ENCODE measurements at regions not wholly inside any gene's neighbourhood (a gene's known extent, or its start where the extent isn't known, plus 50 kb on each side); places are given as distances from the start of the nearest gene placed in this dataset.

- H3K36me3 Mint-ChIP-seq (ENCODE audit: low read depth) = no peaks in the 10 kb centered on the region
- intact Hi-C loops (cut with micrococcal nuclease) = no loop called here
- H3K4me3 Mint-ChIP-seq = no peak overlapping the region
- no peaks in the 10 kb centered on the region for H3K9me3 Mint-ChIP-seq
- H3K27me3 Mint-ChIP-seq = no peaks in the 10 kb centered on the region
- no peak overlapping the region for H3K27ac Mint-ChIP-seq
- H3K4me1 Mint-ChIP-seq = no peaks in the 10 kb centered on the region
- DNase-seq = no peak
Measured at GRCh38 chr5:117859176-117859575, 1129.2 kb downstream of the DTWD2 start.

- Mint-ChIP-seq H3K27me3 (no peaks in the 10 kb centered on the region), H3K4me3 (no peak overlapping the region), H3K9me3 (no peaks in the 10 kb centered on the region), H3K4me1 (no peaks in the 10 kb centered on the region), H3K27ac (no peak overlapping the region), H3K36me3 (ENCODE audit: low read depth) (no peaks in the 10 kb centered on the region)
- no peak for DNase-seq
- intact Hi-C loops (cut with micrococcal nuclease) = no loop called here
Measured at GRCh38 chr5:117856713-117857112, 1131.6 kb downstream of the DTWD2 start.

DNA sequence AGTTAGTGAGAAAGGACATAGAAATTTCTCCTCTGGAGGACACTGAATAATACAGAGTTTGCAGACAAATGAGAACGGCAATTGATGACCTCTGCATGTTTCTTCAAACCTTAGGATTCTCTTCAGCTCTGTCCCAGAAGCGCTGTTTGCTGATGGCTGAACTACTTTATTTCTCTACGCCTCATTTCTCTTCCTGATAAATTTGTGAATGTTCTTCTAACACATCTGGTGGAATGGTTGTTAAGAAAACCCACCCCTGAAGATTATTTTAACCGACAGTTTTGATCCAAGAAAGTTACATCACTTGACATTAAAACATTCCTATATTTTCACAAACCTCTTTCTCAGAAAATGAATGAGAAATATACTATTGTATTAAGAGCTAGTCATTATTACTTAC lies 1150.6 kb downstream of the DTWD2 start:
- intact Hi-C loops (cut with micrococcal nuclease) = no loop called here
- Mint-ChIP-seq H3K4me3 (no peak overlapping the region), H3K27ac (no peak overlapping the region), H3K36me3 (ENCODE audit: low read depth) (no peaks in the 10 kb centered on the region), H3K9me3 (no peaks in the 10 kb centered on the region), H3K4me1 (no peaks in the 10 kb centered on the region), H3K27me3 (no peaks in the 10 kb centered on the region)
- DNase-seq = no peak

DNA sequence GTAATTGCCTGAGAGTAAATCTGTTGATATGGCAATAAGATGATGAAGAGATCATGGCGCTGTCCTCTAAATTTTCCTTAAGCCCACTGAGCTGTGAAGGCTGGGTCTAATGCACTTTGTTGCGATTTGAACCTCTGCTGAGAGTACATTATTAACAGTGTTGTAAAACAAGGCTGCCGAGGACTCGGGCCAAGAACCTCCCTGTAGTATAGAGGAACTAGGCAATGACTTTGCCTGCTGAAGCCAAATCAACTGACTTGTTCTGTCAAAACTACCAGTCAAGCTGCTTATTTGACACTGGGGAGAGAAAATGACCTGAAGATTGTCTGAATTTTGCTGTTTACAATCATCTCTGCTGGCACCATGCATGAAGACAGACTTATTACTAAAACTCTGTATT lies 1154.7 kb downstream of the DTWD2 start:
- H3K36me3 Mint-ChIP-seq (ENCODE audit: low read depth) = no peaks in the 10 kb centered on the region
- no peaks in the 10 kb centered on the region for H3K9me3 Mint-ChIP-seq
- intact Hi-C loops (cut with micrococcal nuclease) = no loop called here

GRCh38 chr5:117829646-117830045 lies 1158.7 kb downstream of the DTWD2 start:
- Mint-ChIP-seq H3K36me3 (ENCODE audit: low read depth) (no peaks in the 10 kb centered on the region), H3K27me3 (no peaks in the 10 kb centered on the region), H3K9me3 (no peaks in the 10 kb centered on the region), H3K4me3 (no peak overlapping the region), H3K27ac (no peak overlapping the region), H3K4me1 (no peaks in the 10 kb centered on the region)
- no peak for DNase-seq
- intact Hi-C loops (cut with micrococcal nuclease) = no loop called here

More for the DNA sequence above, 1154.7 kb downstream of the DTWD2 start:
- Mint-ChIP-seq H3K4me1 (no peaks in the 10 kb centered on the region), H3K27ac (no peak overlapping the region), H3K4me3 (no peak overlapping the region), H3K27me3 (no peaks in the 10 kb centered on the region)
- no peak for DNase-seq

DNA sequence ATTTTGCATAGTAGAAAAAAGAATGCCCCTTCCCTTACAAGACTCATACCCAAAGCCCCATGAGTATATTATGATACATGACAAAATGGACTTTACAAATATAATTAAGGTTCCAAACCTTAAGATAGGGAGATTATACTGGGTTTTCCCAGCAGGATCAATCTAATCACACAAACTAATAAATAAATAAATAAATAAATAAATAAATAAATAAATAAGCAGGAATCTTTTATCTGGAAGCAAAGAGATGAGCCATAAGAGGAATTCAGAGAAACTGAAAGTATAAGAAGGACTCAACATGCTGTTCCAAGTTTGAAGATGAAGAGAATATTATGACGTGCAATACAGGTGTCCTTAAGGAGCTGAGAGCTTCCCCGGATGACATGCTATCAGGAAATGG lies 1174.5 kb downstream of the DTWD2 start:
- Mint-ChIP-seq H3K27me3 (no peaks in the 10 kb centered on the region), H3K4me3 (no peak overlapping the region), H3K4me1 (no peaks in the 10 kb centered on the region)

GRCh38 chr5:117812861-117813260 lies 1175.5 kb downstream of the DTWD2 start:
- no peak overlapping the region for H3K4me3 Mint-ChIP-seq
- no peaks in the 10 kb centered on the region for H3K4me1 Mint-ChIP-seq
- no peaks in the 10 kb centered on the region for H3K36me3 Mint-ChIP-seq (ENCODE audit: low read depth)
- H3K9me3 Mint-ChIP-seq = peaks cover 4% of the 10 kb centered on the region
- intact Hi-C loops (cut with micrococcal nuclease) = no loop called here
- no peak for DNase-seq
- H3K27me3 Mint-ChIP-seq = no peaks in the 10 kb centered on the region
- no peak overlapping the region for H3K27ac Mint-ChIP-seq

More for the DNA sequence above, 1174.5 kb downstream of the DTWD2 start:
- Mint-ChIP-seq H3K36me3 (ENCODE audit: low read depth) (no peaks in the 10 kb centered on the region), H3K9me3 (peaks cover 5% of the 10 kb centered on the region), H3K27ac (no peak overlapping the region)
- DNase-seq = no peak
- intact Hi-C loops (cut with micrococcal nuclease) = no loop called here

DNA sequence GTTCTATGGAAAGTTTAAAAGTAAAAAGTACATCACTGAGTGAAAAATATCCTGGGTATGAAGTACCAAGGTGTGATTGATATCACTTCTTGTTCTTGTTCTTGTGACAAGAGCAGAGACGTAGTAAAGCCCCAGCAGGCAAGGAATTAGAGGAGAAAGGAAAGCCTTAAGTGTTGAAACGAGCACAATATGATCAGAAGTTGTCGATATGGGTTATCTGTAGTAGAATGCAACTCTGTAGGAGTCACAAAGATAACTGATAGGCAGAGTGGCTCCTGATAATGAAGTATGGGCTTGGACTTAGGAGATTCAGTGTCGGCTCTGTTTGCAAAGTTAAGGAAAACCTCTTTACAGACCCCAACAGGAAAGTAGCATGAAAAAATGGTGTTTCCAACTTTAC lies 1179.1 kb downstream of the DTWD2 start:
- H3K36me3 Mint-ChIP-seq (ENCODE audit: low read depth) = no peaks in the 10 kb centered on the region
- intact Hi-C loops (cut with micrococcal nuclease) = no loop called here
- no peaks in the 10 kb centered on the region for H3K9me3 Mint-ChIP-seq
- H3K27ac Mint-ChIP-seq = no peak overlapping the region
- no peaks in the 10 kb centered on the region for H3K27me3 Mint-ChIP-seq
- no peaks in the 10 kb centered on the region for H3K4me1 Mint-ChIP-seq
- H3K4me3 Mint-ChIP-seq = no peak overlapping the region
- DNase-seq = no peak

GRCh38 chr5:117805058-117805457 lies 1183.3 kb downstream of the DTWD2 start:
- no peaks in the 10 kb centered on the region for H3K36me3 Mint-ChIP-seq (ENCODE audit: low read depth)
- intact Hi-C loops (cut with micrococcal nuclease) = no loop called here
- H3K4me1 Mint-ChIP-seq = no peaks in the 10 kb centered on the region
- DNase-seq = no peak
- H3K27ac Mint-ChIP-seq = no peak overlapping the region
- H3K4me3 Mint-ChIP-seq = no peak overlapping the region
- peaks cover 3% of the 10 kb centered on the region for H3K9me3 Mint-ChIP-seq
- no peaks in the 10 kb centered on the region for H3K27me3 Mint-ChIP-seq

- no peaks in the 10 kb centered on the region for H3K27me3 Mint-ChIP-seq
- H3K4me1 Mint-ChIP-seq = no peaks in the 10 kb centered on the region
- peaks cover 3% of the 10 kb centered on the region for H3K9me3 Mint-ChIP-seq
- no peak for DNase-seq
- H3K36me3 Mint-ChIP-seq (ENCODE audit: low read depth) = no peaks in the 10 kb centered on the region
- intact Hi-C loops (cut with micrococcal nuclease) = no loop called here
- H3K27ac Mint-ChIP-seq = no peak overlapping the region
- H3K4me3 Mint-ChIP-seq = no peak overlapping the region
Measured at GRCh38 chr5:117803533-117803932, 1184.8 kb downstream of the DTWD2 start.

GRCh38 chr5:117801583-117801982 lies 1186.8 kb downstream of the DTWD2 start:
- Mint-ChIP-seq H3K4me1 (no peaks in the 10 kb centered on the region), H3K36me3 (ENCODE audit: low read depth) (no peaks in the 10 kb centered on the region), H3K27me3 (no peaks in the 10 kb centered on the region), H3K4me3 (no peak overlapping the region), H3K9me3 (peaks cover 3% of the 10 kb centered on the region), H3K27ac (no peak overlapping the region)
- no peak for DNase-seq
- intact Hi-C loops (cut with micrococcal nuclease) = no loop called here

DNA sequence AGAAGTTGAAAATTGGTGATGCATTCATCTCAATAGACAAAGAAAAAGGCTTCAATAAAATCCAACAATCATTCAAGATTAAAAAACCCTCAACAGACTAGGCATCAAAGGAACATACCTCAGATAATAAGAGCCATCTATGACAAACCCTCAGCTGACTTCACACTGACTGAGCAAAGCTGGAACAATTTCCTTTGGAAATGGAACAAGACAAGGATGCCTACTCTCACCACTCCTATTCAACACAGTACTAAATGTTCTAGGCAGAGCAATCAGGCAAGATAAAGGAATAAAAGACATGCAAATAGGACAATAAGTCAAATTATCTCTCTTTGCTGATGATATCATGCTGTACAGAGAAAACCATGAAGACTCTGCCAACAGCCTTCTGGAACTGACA lies 1188.1 kb downstream of the DTWD2 start:
- Mint-ChIP-seq H3K27me3 (no peaks in the 10 kb centered on the region), H3K27ac (no peak overlapping the region), H3K9me3 (peaks cover 3% of the 10 kb centered on the region), H3K36me3 (ENCODE audit: low read depth) (no peaks in the 10 kb centered on the region), H3K4me1 (no peaks in the 10 kb centered on the region), H3K4me3 (no peak overlapping the region)
- no peak for DNase-seq
- intact Hi-C loops (cut with micrococcal nuclease) = no loop called here

DNA sequence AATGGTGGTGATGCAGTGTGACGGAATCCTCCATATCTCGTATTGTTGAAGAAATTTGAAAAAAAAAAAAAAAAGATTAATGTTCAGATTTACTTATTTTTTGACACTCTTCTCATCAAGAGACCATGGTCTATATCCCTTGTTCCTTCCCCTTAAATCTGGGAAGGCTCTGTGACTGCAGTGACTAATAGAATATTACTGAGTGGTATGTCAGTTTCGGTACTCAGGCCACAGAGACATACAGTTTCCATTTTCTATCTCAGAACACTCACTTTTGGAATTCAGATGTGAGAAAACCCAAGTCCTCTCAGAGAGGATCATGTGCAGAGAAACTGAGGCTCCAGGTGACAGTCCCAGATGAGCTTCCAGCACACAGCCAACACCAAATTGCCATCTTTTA lies 1193.5 kb downstream of the DTWD2 start:
- Mint-ChIP-seq H3K9me3 (no peaks in the 10 kb centered on the region), H3K4me3 (no peak overlapping the region), H3K27me3 (no peaks in the 10 kb centered on the region), H3K36me3 (ENCODE audit: low read depth) (no peaks in the 10 kb centered on the region), H3K27ac (no peak overlapping the region), H3K4me1 (no peaks in the 10 kb centered on the region)
- intact Hi-C loops (cut with micrococcal nuclease) = no loop called here
- no peak for DNase-seq

GRCh38 chr5:117793963-117794362 lies 1194.4 kb downstream of the DTWD2 start:
- no peaks in the 10 kb centered on the region for H3K9me3 Mint-ChIP-seq
- H3K27me3 Mint-ChIP-seq = no peaks in the 10 kb centered on the region
- no peaks in the 10 kb centered on the region for H3K4me1 Mint-ChIP-seq
- intact Hi-C loops (cut with micrococcal nuclease) = no loop called here
- no peak overlapping the region for H3K4me3 Mint-ChIP-seq
- H3K36me3 Mint-ChIP-seq (ENCODE audit: low read depth) = no peaks in the 10 kb centered on the region
- no peak overlapping the region for H3K27ac Mint-ChIP-seq
- DNase-seq = no peak

DNA sequence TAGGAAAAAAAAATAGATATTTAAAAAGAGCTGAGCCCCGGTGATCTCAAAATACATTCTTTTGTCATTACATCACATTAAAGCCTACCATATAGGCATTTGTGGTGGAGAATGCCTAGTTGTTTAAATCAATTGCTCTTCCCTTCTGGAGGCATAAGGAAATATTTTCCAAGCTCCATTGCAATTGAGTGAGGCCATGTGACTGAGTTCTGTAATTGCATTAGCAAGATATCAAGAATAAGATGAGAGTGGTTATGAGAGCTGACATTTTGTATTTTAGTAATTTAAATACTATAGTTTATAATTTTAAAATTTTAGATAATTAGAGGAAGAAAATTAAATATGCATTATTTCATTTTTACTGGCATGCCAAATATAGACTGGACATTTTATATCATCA lies 1195.9 kb downstream of the DTWD2 start:
- Mint-ChIP-seq H3K9me3 (no peaks in the 10 kb centered on the region), H3K27me3 (no peaks in the 10 kb centered on the region), H3K27ac (no peak overlapping the region), H3K4me3 (no peak overlapping the region), H3K36me3 (ENCODE audit: low read depth) (no peaks in the 10 kb centered on the region), H3K4me1 (no peaks in the 10 kb centered on the region)
- no peak for DNase-seq
- intact Hi-C loops (cut with micrococcal nuclease) = no loop called here

Measured in activated CD4-positive, alpha-beta T cell treated with anti-CD3 and anti-CD28 coated beads, Interleukin-2, amount 10 ng/mL, durations not matched to agents 24 days and 14 days (primary cell).